Stimulated activated naive CD8-positive, alpha-beta T cell treated with anti-CD3 and anti-CD28 coated beads, Interleukin-15, Interleukin-2, amounts not matched to agents 100 U/mL and 50 U/mL, for 24 hours (primary cell): ENCODE measurements at regions not wholly inside any gene's neighbourhood (a gene's known extent, or its start where the extent isn't known, plus 50 kb on each side); places are given as distances from the start of the nearest gene placed in this dataset.

Experiments used
- ATAC-seq: fragments of 150-1000 bp; cut with Tn5 transposase; one replicate; pipeline ENCODE4 v1.10.0; 2021
- DNase-seq: peaks from one replicate; pipeline ENCODE4 v3.0.0; 2021

GRCh38 chr14:44712024-44712815 is 205.1 kb upstream of the FSCB start:
- ATAC-seq (no peak), DNase-seq (no peak)

GRCh38 chr14:44701563-44702263 is 194.6 kb upstream of the FSCB start:
- DNase-seq (no peak), ATAC-seq (no peak)

- ATAC-seq = no peak
- DNase-seq = no peak
Measured at GRCh38 chr14:44700694-44701093, 193.6 kb upstream of the FSCB start.

GRCh38 chr14:44700184-44700583 is 193.1 kb upstream of the FSCB start:
- ATAC-seq (no peak), DNase-seq (no peak)

GRCh38 chr14:44699391-44699790 is 192.3 kb upstream of the FSCB start:
- DNase-seq (no peak), ATAC-seq (no peak)

- no peak for DNase-seq
- ATAC-seq = no peak
Measured at GRCh38 chr14:44669496-44669895, 162.4 kb upstream of the FSCB start.

GRCh38 chr14:44663136-44663535 is 156.1 kb upstream of the FSCB start:
- DNase-seq = no peak
- ATAC-seq = no peak

GRCh38 chr14:44662250-44662891 is 155.3 kb upstream of the FSCB start:
- DNase-seq (no peak), ATAC-seq (no peak)

- no peak for ATAC-seq
Measured at GRCh38 chr14:44658389-44658696, 151.3 kb upstream of the FSCB start.

GRCh38 chr14:44657696-44658388 is 150.8 kb upstream of the FSCB start:
- ATAC-seq (no peak), DNase-seq (no peak)

More at GRCh38 chr14:44658389-44658696, 151.3 kb upstream of the FSCB start:
- no peak for DNase-seq

- DNase-seq = no peak
- no peak for ATAC-seq
Measured at GRCh38 chr14:44657203-44657602, 150.1 kb upstream of the FSCB start.

- DNase-seq = no peak
- ATAC-seq = no peak
Measured at GRCh38 chr14:44654591-44654990, 147.5 kb upstream of the FSCB start.

GRCh38 chr14:44653641-44654040 is 146.6 kb upstream of the FSCB start:
- DNase-seq (no peak), ATAC-seq (no peak)

- ATAC-seq (no peak), DNase-seq (no peak)
Measured at GRCh38 chr14:44652640-44653039, 145.6 kb upstream of the FSCB start.

- DNase-seq = no peak
- ATAC-seq = no peak
Measured at GRCh38 chr14:44649061-44649460, 142.0 kb upstream of the FSCB start.

- ATAC-seq = no peak
Measured at GRCh38 chr14:44640416-44640815, 133.3 kb upstream of the FSCB start.

GRCh38 chr14:44639781-44640385 is 132.8 kb upstream of the FSCB start:
- ATAC-seq = no peak
- no peak for DNase-seq

More at GRCh38 chr14:44640416-44640815, 133.3 kb upstream of the FSCB start:
- DNase-seq = no peak

GRCh38 chr14:44634692-44635091 is 127.6 kb upstream of the FSCB start:
- no peak for ATAC-seq
- DNase-seq = no peak

- DNase-seq = no peak
Measured at GRCh38 chr14:44626423-44626822, 119.3 kb upstream of the FSCB start.

GRCh38 chr14:44625098-44625497 is 118.0 kb upstream of the FSCB start:
- no peak for DNase-seq
- ATAC-seq = no peak

More at GRCh38 chr14:44626423-44626822, 119.3 kb upstream of the FSCB start:
- no peak for ATAC-seq

- DNase-seq = no peak
- ATAC-seq = no peak
Measured at GRCh38 chr14:44620121-44621019, 113.3 kb upstream of the FSCB start.
